Right lobe of liver (tissue), 6 donors: ENCODE measurements at regions not wholly inside any gene's neighbourhood (a gene's known extent, or its start where the extent isn't known, plus 50 kb on each side); places are given as distances from the start of the nearest gene placed in this dataset.

Experiments used
- ATAC-seq, 4 donors: fragments of 200-7000 bp; cut with Tn5 transposase; one replicate each; pipeline ENCODE4 v1.9.1; 2020; ENCODE audit warnings: mild to moderate bottlenecking in 4 of 4, moderate library complexity in 4 of 4
- DNase-seq, 3 donors: peaks; one replicate each; pipeline ENCODE4 v3.0.0-alpha.2; 2020
- H3K27ac ChIP-seq, 3 donors: fragments of 200-600 bp; one replicate each; pipeline ENCODE4 v1.8.0; 2022
- H3K27me3 ChIP-seq, 2 donors: fragments of 200-600 bp; one replicate each; pipeline ENCODE4 v1.8.0; 2022
- H3K36me3 ChIP-seq, 4 donors: fragments of 200-600 bp; sonication (generic) in 1 of 4; one replicate each; pipeline versions ENCODE4 v1.5.1 to v1.8.0; 2017 to 2022; ENCODE audit warnings: control low read depth in 1 of 4
- H3K4me1 ChIP-seq, 4 donors: fragments of 200-600 bp; sonication (generic) in 1 of 4; one replicate each; pipeline versions ENCODE4 v1.5.1 to v1.8.0; 2017 to 2022; ENCODE audit warnings: control low read depth in 1 of 4
- H3K4me3 ChIP-seq, 3 donors: fragments of 200-600 bp; one replicate each; pipeline ENCODE4 v1.8.0; 2022
- H3K9me3 ChIP-seq, 4 donors: fragments of 200-600 bp; sonication (generic) in 1 of 4; one replicate each; pipeline versions ENCODE4 v1.5.1 to v1.8.0; 2017 to 2022; ENCODE audit warnings: control low read depth in 1 of 4
- CTCF ChIP-seq, 4 donors: fragments of 200-600 bp in 3 of 4; fragments of 450-650 bp in 1 of 4; IDR thresholded peaks; one replicate each; pipeline versions ENCODE4 v1.5.1 to v1.8.0; 2016 to 2022; ENCODE audit warnings: antibody characterized with exemption in 4 of 4, mild to moderate bottlenecking in 2 of 4
- POLR2A ChIP-seq: fragments of 450-650 bp; IDR thresholded peaks from one replicate; pipeline ENCODE4 v1.6.1; 2017; ENCODE audit warnings: antibody characterized with exemption, mild to moderate bottlenecking
- WGBS: methylation state at CpG from one replicate; pipeline ENCODE4 v1.1.6; 2018; ENCODE audit warnings: low coverage, low lambda C conversion rate; ENCODE audit not compliant: insufficient coverage; ENCODE audit errors: missing lambda C conversion rate; 5-methylcytosine and 5-hydroxymethylcytosine counted together
- intact Hi-C, 2 donors: fragments of 100-400 bp; cut with DNase I; formaldehyde crosslinking; loops; one replicate each; pipeline versions ENCODE4 v1.11.2 to v1.14.1; 2022
- donor health status: DM: no; HTN: yes; CAD: no.
- donor health status: DM: no; HTN: no; CAD: no.
- donor health status: DM: no; HTN: no; CAD: no.
- donor health status: DM: no; HTN: yes; CAD: no.
- donor health status: DM: no; HTN: yes; CAD: no.

- H3K4me3 ChIP-seq, result no peak overlapping the region
- intact Hi-C loops, result no loop called here
- H3K27me3 ChIP-seq, result no peaks in the 10 kb centered on the region
- H3K36me3 ChIP-seq, result no peaks in the 10 kb centered on the region
- DNase-seq (no peak), ATAC-seq (no peak)
- no peaks in the 10 kb centered on the region for H3K9me3 ChIP-seq
- 49% methylated on average over 3 of the region's 3 CpGs for WGBS
- H3K4me1 ChIP-seq, result no peaks in the 10 kb centered on the region
- H3K27ac ChIP-seq, result no peak overlapping the region
- TF ChIP-seq CTCF (IDR thresholded peaks at IDR 0.05) (no peak), POLR2A (no peak)
Observed at GRCh38 chr3:154684021-154684420, 254.0 kb upstream of the GPR149 start.

- TF ChIP-seq POLR2A (no peak), CTCF (IDR thresholded peaks at IDR 0.05) (no peak)
- Histone ChIP-seq H3K36me3 (no peaks in the 10 kb centered on the region), H3K9me3 (no peaks in the 10 kb centered on the region), H3K27ac (no peak overlapping the region), H3K27me3 (no peaks in the 10 kb centered on the region), H3K4me1 (no peaks in the 10 kb centered on the region), H3K4me3 (no peak overlapping the region)
- intact Hi-C loops, result no loop called here
- DNase-seq, result no peak
- no peak for ATAC-seq
- WGBS, result 31% methylated on average over 1 of the region's 1 CpG
Observed at GRCh38 chr3:154678041-154678654, 248.2 kb upstream of the GPR149 start.

GRCh38 chr3:154668835-154669234 is 238.8 kb upstream of the GPR149 start:
- 46% methylated on average over 1 of the region's 1 CpG for WGBS
- Histone ChIP-seq H3K4me3 (no peak overlapping the region), H3K9me3 (no peaks in the 10 kb centered on the region), H3K4me1 (no peaks in the 10 kb centered on the region), H3K27me3 (no peaks in the 10 kb centered on the region), H3K36me3 (no peaks in the 10 kb centered on the region), H3K27ac (no peak overlapping the region)
- DNase-seq (no peak), ATAC-seq (no peak)
- no peak for TF ChIP-seq CTCF (IDR thresholded peaks at IDR 0.05)
- TF ChIP-seq POLR2A, result no peak
- intact Hi-C loops, result no loop called here

GRCh38 chr3:154668187-154668586 is 238.2 kb upstream of the GPR149 start:
- no peaks in the 10 kb centered on the region for H3K4me1 ChIP-seq
- no peak overlapping the region for H3K4me3 ChIP-seq
- no peak for ATAC-seq
- TF ChIP-seq POLR2A (no peak), CTCF (IDR thresholded peaks at IDR 0.05) (no peak)
- intact Hi-C loops, result no loop called here
- no peak overlapping the region for H3K27ac ChIP-seq
- WGBS, result 33% methylated on average over 2 of the region's 2 CpGs
- no peaks in the 10 kb centered on the region for H3K9me3 ChIP-seq
- no peaks in the 10 kb centered on the region for H3K36me3 ChIP-seq
- DNase-seq, result no peak
- no peaks in the 10 kb centered on the region for H3K27me3 ChIP-seq

GRCh38 chr3:154666542-154666941 is 236.6 kb upstream of the GPR149 start:
- TF ChIP-seq POLR2A, result no peak
- no peak for TF ChIP-seq CTCF (IDR thresholded peaks at IDR 0.05)
- no peak overlapping the region for H3K27ac ChIP-seq
- no peaks in the 10 kb centered on the region for H3K27me3 ChIP-seq
- intact Hi-C loops, result no loop called here
- H3K4me1 ChIP-seq, result no peaks in the 10 kb centered on the region
- peak in 1 of 4 donors; percentile 24 for ATAC-seq
- H3K36me3 ChIP-seq, result no peaks in the 10 kb centered on the region
- H3K4me3 ChIP-seq, result no peak overlapping the region
- no peak for DNase-seq
- 40% methylated on average over 1 of the region's 3 CpGs for WGBS
- H3K9me3 ChIP-seq, result no peaks in the 10 kb centered on the region
